Lower leg skin (tissue), 4 donors: ENCODE measurements at regions not wholly inside any gene's neighbourhood (a gene's known extent, or its start where the extent isn't known, plus 50 kb on each side); places are given as distances from the start of the nearest gene placed in this dataset.

ENCODE experiments used
- DNase-seq, 2 donors: peaks; one replicate each; pipeline ENCODE4 v3.0.0-alpha.2; 2019; ENCODE audit warnings: low spot score in 2 of 2
- H3K4me3 ChIP-seq: fragments of 200-600 bp; sonication (generic); 2 replicates; pipeline ENCODE4 v1.5.1; 2017; ENCODE audit warnings: mild to moderate bottlenecking, low read depth; ENCODE audit not compliant: poor library complexity, severe bottlenecking
- POLR2A ChIP-seq, 2 donors: fragments of 450-650 bp; IDR thresholded peaks; one replicate each; pipeline ENCODE4 v1.6.1; 2016 to 2017; ENCODE audit warnings: antibody characterized with exemption in 2 of 2, mild to moderate bottlenecking in 1 of 2, moderate library complexity in 1 of 2
- WGBS, 2 donors: methylation state at CpG; one replicate each; pipeline ENCODE4 v1.1.5; 2018; 5-methylcytosine and 5-hydroxymethylcytosine counted together
- intact Hi-C: fragments of 100-400 bp; cut with DNase I; formaldehyde crosslinking; loops from one replicate; pipeline ENCODE4 v1.15.0; 2023; ENCODE audit warnings: low total_unique reads
- TF ChIP-seq, protein P1 (sequence below), 3 donors: fragments of 450-650 bp; IDR thresholded peaks; one replicate each; pipeline ENCODE4 v1.5.1; 2016; ENCODE audit warnings: antibody characterized with exemption in 3 of 3, mild to moderate bottlenecking in 3 of 3, moderate library complexity in 2 of 3

DNA sequence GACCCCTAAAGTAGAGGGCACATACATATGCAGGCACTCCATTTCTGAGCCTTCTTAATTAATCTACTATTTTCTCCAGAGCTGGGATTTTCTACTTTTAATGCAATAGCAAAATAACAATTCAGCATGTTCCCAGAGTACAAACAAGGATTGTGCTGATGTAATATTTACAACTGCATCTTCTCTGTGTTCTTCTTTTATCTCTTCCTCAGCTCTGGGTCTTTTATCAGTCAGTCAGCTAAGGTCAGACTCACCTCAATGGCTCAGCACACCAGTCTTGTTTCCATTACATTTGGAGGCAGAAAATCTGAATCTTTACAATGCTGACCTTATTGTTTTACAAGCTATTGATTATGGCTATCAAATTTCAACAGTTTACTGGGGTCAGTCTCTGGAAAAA lies 323.3 kb upstream of the NR5A2 start:
- no peak for TF ChIP-seq POLR2A (IDR thresholded peaks at IDR 0.05)
- TF ChIP-seq, protein P1, sequence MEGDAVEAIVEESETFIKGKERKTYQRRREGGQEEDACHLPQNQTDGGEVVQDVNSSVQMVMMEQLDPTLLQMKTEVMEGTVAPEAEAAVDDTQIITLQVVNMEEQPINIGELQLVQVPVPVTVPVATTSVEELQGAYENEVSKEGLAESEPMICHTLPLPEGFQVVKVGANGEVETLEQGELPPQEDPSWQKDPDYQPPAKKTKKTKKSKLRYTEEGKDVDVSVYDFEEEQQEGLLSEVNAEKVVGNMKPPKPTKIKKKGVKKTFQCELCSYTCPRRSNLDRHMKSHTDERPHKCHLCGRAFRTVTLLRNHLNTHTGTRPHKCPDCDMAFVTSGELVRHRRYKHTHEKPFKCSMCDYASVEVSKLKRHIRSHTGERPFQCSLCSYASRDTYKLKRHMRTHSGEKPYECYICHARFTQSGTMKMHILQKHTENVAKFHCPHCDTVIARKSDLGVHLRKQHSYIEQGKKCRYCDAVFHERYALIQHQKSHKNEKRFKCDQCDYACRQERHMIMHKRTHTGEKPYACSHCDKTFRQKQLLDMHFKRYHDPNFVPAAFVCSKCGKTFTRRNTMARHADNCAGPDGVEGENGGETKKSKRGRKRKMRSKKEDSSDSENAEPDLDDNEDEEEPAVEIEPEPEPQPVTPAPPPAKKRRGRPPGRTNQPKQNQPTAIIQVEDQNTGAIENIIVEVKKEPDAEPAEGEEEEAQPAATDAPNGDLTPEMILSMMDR (IDR thresholded peaks at IDR 0.05), result no peak
- no peak for DNase-seq
- intact Hi-C loops, result no loop called here
- no peak overlapping the region for H3K4me3 ChIP-seq

DNA sequence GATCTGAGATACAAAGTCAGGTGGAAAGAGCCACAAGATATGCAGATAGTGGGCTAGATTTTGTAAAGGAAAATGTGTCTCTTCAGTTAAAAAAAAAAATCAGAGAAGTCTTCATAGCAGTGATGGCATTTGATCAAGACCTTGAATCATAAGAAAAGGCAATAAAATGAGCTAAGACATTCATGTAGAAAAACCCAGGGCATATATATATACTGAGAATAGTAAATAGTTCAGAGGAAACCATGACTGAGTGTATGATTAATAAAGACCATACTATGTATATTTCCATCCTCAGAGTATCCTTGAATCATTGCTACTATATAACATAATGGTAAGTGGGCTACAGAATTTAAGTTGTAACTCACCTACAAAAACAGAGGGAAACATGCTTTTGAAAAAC lies 321.7 kb upstream of the NR5A2 start:
- intact Hi-C loops, result no loop called here
- H3K4me3 ChIP-seq, result no peak overlapping the region
- DNase-seq, result no peak
- TF ChIP-seq, protein P1 (IDR thresholded peaks at IDR 0.05), result no peak
- no peak for TF ChIP-seq POLR2A (IDR thresholded peaks at IDR 0.05)

DNA sequence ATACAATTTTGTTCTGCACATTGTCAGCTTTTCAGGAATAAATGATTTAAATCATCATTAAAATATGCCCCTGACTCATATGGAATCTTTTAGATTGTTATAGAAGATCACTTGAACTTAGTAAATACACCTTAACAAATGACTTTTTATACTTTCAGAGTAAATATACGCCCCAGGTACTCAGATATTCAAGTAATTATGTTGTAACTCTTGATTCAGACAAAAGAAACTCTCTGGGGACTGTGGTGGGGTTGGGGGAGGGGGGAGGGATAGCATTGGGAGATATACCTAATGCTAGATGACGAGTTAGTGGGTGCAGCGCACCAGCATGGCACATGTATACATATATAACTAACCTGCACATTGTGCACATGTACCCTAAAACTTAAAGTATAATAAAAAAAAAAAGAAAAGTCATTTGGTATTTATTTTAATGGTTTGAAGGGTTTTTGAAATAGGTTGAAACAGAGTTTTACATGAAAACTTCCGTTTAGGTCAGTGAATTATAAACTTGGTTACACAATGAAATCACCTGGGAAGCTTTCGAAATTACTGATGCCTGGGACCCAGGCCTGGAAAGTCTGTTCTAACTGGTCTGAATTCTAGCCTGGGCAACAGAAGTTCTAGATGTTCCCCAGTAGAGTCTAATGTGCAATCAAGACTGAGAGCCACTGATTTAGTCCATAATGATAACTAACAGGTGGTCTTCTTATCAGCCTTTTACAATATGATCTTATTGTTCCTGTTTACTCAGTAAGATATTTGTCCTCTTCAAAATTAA lies 320.5 kb upstream of the NR5A2 start:
- WGBS, 2 donors, result 79 to 83% methylated on average over 5 of the region's 5 CpGs
- H3K4me3 ChIP-seq, result no peak overlapping the region
- intact Hi-C loops, result no loop called here
- DNase-seq, result no peak
- TF ChIP-seq, protein P1 (IDR thresholded peaks at IDR 0.05), result no peak
- TF ChIP-seq POLR2A (IDR thresholded peaks at IDR 0.05), result no peak

DNA sequence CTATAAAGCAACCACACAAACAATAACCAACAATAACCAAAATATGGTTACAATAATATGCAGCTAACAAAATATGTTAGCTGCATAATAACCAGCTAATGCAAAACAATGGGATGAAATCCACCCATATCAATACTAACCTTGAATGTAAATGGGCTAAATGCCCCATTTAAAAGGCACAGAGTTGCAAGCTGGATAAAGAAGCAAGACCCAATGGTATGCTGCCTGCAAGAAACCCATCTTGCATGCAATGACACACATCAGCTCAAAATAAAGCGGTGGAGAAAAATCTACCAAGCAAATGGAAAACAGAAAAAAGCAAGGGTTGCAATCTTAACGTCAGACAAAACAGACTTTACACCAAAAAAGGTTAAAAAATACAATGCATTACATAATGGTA lies 316.5 kb upstream of the NR5A2 start:
- no peak overlapping the region for H3K4me3 ChIP-seq
- TF ChIP-seq, protein P1 (IDR thresholded peaks at IDR 0.05), result no peak
- TF ChIP-seq POLR2A (IDR thresholded peaks at IDR 0.05), result no peak
- WGBS, 2 donors, result 83 to 86% methylated on average over 2 of the region's 2 CpGs
- intact Hi-C loops, result no loop called here
- no peak for DNase-seq

DNA sequence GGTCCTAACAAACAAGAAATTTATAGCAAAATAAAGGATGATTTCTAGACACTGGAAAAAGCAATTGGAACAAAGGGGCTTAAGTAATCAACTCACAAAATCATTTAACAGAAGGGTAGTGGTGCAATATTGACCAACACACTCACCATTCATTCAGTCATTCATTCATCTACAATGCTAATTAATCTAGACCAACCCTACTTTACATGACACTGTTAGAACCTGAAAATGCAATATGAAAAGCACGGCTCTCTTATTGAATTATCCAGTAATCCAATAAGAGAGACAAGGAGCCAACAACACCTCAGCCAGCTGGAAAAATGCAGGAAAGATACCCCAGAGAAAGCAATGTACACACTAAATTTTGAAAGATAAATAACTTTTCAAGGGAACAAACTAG lies 310.8 kb upstream of the NR5A2 start:
- H3K4me3 ChIP-seq, result no peak overlapping the region
- TF ChIP-seq, protein P1 (IDR thresholded peaks at IDR 0.05), result no peak
- no peak for TF ChIP-seq POLR2A (IDR thresholded peaks at IDR 0.05)
- intact Hi-C loops, result no loop called here
- WGBS, 2 donors, result 90 to 95% methylated on average over 1 of the region's 1 CpG
- DNase-seq, result no peak
